Fibroblast of lung (primary cell): ENCODE measurements at regions not wholly inside any gene's neighbourhood (a gene's known extent, or its start where the extent isn't known, plus 50 kb on each side); places are given as distances from the start of the nearest gene placed in this dataset.
A peak's percentile ranks its signal among the peaks of the same experiment; 100 is the strongest.

Experiments
- DNase-seq, 2 donors: peaks; one replicate each; pipeline versions ENCODE4 v3.0.0 to v3.0.0-alpha.2; 2010; ENCODE audit warnings: low read depth in 2 of 2
- H2AFZ ChIP-seq: 2 replicates; pipeline ENCODE4 v1.5.1; 2012; ENCODE audit warnings: low read length, control low read depth, inconsistent platforms
- H3K27ac ChIP-seq: 2 replicates; pipeline ENCODE4 v1.5.1; 2011; ENCODE audit warnings: low read length, control low read depth; ENCODE audit not compliant: insufficient read depth
- H3K27me3 ChIP-seq: 2 replicates; pipeline ENCODE4 v1.5.1; 2011; ENCODE audit warnings: mild to moderate bottlenecking, low read length; ENCODE audit not compliant: control insufficient read depth, insufficient read depth
- H3K36me3 ChIP-seq: 2 replicates; pipeline ENCODE4 v1.5.1; 2011; ENCODE audit warnings: low read length; ENCODE audit not compliant: control insufficient read depth, insufficient read depth
- H3K4me1 ChIP-seq: 2 replicates; pipeline ENCODE4 v1.5.1; 2011; ENCODE audit warnings: low read length; ENCODE audit not compliant: control insufficient read depth, insufficient read depth; ENCODE audit errors: extremely low read depth
- H3K4me2 ChIP-seq: 2 replicates; pipeline ENCODE4 v1.5.1; 2011; ENCODE audit warnings: low read length, control low read depth; ENCODE audit not compliant: insufficient read depth; ENCODE audit errors: extremely low read depth
- H3K4me3 ChIP-seq, 4 experiments: fragments of 200-600 bp in 1 of 4; sonication (generic) in 1 of 4; replicated peaks in 1 of 4; 2 replicates each; pipeline ENCODE4 v1.5.1; 2011 to 2016; ENCODE audit warnings: low read length in 4 of 4, low read depth in 3 of 4, mild to moderate bottlenecking in 3 of 4, control low read depth in 2 of 4, inconsistent platforms in 1 of 4, mixed read lengths in 1 of 4; ENCODE audit not compliant: insufficient read depth in 1 of 4; ENCODE audit errors: control extremely low read depth in 1 of 4
- H3K79me2 ChIP-seq: 2 replicates; pipeline ENCODE4 v1.5.1; 2012; ENCODE audit warnings: mild to moderate bottlenecking, low read length, inconsistent platforms; ENCODE audit not compliant: control insufficient read depth, insufficient read depth
- H3K9ac ChIP-seq: 2 replicates; pipeline ENCODE4 v1.5.1; 2011; ENCODE audit warnings: mild to moderate bottlenecking, low read length, control low read depth; ENCODE audit not compliant: insufficient read depth
- H3K9me3 ChIP-seq: 2 replicates; pipeline ENCODE4 v1.5.1; 2012; ENCODE audit warnings: low read depth, low read length; ENCODE audit not compliant: control insufficient read depth, insufficient read depth
- H4K20me1 ChIP-seq: 2 replicates; pipeline ENCODE4 v1.5.1; 2011; ENCODE audit warnings: low read length; ENCODE audit not compliant: control insufficient read depth, insufficient read depth; ENCODE audit errors: extremely low read depth
- EZH2 ChIP-seq: IDR thresholded peaks from 2 replicates; pipeline ENCODE4 v1.5.1; 2012; ENCODE audit warnings: low read length, control low read depth, mild to moderate bottlenecking; ENCODE audit errors: missing control alignments
- TF ChIP-seq, protein P1 (sequence below), 2 donors: IDR thresholded peaks in 1 of 2; conservative IDR thresholded peaks in 1 of 2; 1 replicate in 1 of 2; 2 replicates in 1 of 2; pipeline ENCODE4 v1.5.1; 2011 to 2012; ENCODE audit warnings: low read length in 2 of 2, control low read depth in 1 of 2, inconsistent platforms in 1 of 2, low read depth in 1 of 2, mild to moderate bottlenecking in 1 of 2

DNA sequence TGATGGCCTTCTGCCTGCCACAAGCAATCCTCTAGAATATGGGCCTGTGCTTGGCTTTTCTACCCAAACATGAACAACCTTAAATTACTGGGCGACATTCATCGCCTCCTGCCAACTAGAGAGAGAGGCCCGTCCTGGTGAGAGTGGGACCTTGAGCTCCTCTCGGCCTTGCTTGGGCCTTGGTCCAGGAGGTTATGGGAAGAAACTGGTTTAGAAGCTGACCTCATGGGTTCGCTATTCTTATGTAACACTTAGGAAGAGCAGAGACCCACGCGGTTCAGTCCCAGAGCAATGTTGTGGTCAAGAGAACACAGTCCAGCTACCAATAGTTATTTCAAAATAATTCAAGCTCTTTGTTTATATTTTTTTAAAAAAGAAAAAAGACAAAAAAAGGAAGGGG lies 176.3 kb upstream of the ZNF32 start:
- Histone ChIP-seq H3K9me3 (no peaks in the 10 kb centered on the region), H3K4me2 (peak overlapping the region; percentile 48), H3K4me1 (peaks cover 17% of the 10 kb centered on the region), H3K27ac (peak overlapping the region; percentile 66), H3K4me3 (no peak overlapping the region), H4K20me1 (no peaks in the 10 kb centered on the region), H3K9ac (peak overlapping the region; percentile 5), H3K79me2 (no peaks in the 10 kb centered on the region), H3K27me3 (no peaks in the 10 kb centered on the region), H3K36me3 (no peaks in the 10 kb centered on the region), H2AFZ (peak overlapping the region; percentile 45)
- no peak for TF ChIP-seq EZH2
- TF ChIP-seq, protein P1, sequence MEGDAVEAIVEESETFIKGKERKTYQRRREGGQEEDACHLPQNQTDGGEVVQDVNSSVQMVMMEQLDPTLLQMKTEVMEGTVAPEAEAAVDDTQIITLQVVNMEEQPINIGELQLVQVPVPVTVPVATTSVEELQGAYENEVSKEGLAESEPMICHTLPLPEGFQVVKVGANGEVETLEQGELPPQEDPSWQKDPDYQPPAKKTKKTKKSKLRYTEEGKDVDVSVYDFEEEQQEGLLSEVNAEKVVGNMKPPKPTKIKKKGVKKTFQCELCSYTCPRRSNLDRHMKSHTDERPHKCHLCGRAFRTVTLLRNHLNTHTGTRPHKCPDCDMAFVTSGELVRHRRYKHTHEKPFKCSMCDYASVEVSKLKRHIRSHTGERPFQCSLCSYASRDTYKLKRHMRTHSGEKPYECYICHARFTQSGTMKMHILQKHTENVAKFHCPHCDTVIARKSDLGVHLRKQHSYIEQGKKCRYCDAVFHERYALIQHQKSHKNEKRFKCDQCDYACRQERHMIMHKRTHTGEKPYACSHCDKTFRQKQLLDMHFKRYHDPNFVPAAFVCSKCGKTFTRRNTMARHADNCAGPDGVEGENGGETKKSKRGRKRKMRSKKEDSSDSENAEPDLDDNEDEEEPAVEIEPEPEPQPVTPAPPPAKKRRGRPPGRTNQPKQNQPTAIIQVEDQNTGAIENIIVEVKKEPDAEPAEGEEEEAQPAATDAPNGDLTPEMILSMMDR (conservative IDR thresholded peaks at IDR 0.05 in 1 of 2, IDR thresholded peaks at IDR 0.05 in 1 of 2; ENCODE audit: low read depth in 1 of 2, low read length in 2 of 2) = no peak
- peak; percentile 75 to 90 for DNase-seq

DNA sequence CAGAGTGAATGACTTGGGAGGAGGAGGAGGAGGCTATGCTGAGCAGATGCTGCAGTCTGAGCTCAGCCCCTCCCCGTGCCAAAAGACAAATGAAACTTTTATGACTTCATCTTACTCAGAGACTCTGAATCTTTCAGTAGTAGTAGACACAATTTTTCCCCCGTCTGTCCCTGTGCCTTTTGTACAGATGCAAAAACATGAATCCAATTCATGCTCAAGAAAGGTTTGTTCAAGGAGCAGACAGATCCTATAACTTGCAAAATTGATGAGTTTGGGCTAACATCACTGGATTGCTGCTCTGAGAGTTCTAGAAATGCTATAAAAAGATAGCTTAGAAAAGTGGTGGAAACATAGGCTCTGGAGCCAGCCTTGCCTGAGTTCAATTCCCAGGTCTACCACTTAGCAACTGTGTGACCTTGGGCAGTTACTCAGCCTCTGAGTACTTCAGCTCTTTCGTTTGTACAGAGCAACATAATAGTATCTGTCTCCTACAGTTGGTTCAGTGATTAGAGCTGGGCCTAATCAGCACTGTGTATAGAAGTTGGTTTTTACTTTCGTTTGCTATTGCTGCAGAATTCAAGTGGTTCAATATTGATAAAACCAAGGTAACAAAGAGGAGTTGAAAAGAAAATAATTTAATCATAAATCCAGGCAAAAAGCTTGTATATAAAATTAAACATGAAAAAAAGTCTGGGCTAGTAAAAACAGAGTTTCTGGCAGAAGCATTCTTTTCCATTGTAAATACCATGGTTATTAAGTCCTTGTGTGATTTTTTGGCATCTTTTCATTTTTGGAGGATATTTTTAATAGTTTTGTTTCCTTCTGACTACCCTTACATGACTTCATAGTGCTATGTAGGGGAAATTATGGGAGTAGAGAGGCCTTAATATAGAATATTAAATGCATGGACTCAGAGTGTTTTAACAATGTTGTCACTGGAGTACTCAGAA lies 174.2 kb upstream of the ZNF32 start:
- no peak for TF ChIP-seq EZH2
- TF ChIP-seq, protein P1 (conservative IDR thresholded peaks at IDR 0.05 in 1 of 2, IDR thresholded peaks at IDR 0.05 in 1 of 2; ENCODE audit: low read depth in 1 of 2, low read length in 2 of 2) = no peak
- Histone ChIP-seq H3K4me2 (no peak overlapping the region), H3K79me2 (no peaks in the 10 kb centered on the region), H3K9me3 (no peaks in the 10 kb centered on the region), H3K4me3 (no peak overlapping the region), H2AFZ (no peak overlapping the region), H3K9ac (no peak overlapping the region), H3K27ac (no peak overlapping the region), H3K4me1 (peaks cover 17% of the 10 kb centered on the region), H3K27me3 (no peaks in the 10 kb centered on the region), H3K36me3 (no peaks in the 10 kb centered on the region), H4K20me1 (no peaks in the 10 kb centered on the region)
- DNase-seq = no peak

DNA sequence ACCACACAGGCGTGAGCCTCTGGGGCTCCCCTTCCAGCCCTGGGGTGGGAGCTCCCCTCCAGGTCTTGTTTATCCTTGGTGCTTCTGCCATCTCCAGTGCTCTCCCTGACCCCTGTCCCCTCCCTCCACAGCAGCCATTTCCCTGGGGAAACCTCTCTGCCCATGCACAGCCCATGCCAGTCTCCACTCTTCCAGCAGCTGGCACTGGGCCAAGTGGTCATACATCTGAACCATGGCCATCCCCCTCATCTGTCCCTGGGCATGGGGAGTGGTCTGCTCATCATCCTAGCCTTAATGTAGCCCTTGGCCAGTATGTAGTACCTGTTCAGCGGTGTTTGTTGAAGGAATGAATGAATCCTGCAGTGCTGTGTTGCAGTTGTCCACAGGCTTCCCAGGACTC lies 172.4 kb upstream of the ZNF32 start:
- Histone ChIP-seq H3K4me2 (no peak overlapping the region), H3K4me3 (no peak overlapping the region), H3K9ac (no peak overlapping the region), H4K20me1 (no peaks in the 10 kb centered on the region), H3K27me3 (no peaks in the 10 kb centered on the region), H3K9me3 (no peaks in the 10 kb centered on the region), H3K4me1 (peaks cover 20% of the 10 kb centered on the region), H2AFZ (no peak overlapping the region), H3K36me3 (no peaks in the 10 kb centered on the region), H3K79me2 (no peaks in the 10 kb centered on the region), H3K27ac (no peak overlapping the region)
- DNase-seq = no peak
- TF ChIP-seq, protein P1 (conservative IDR thresholded peaks at IDR 0.05 in 1 of 2, IDR thresholded peaks at IDR 0.05 in 1 of 2; ENCODE audit: low read depth in 1 of 2, low read length in 2 of 2) = no peak
- no peak for TF ChIP-seq EZH2
